ENCODE measurements at regions not wholly inside any gene's neighbourhood (a gene's known extent, or its start where the extent isn't known, plus 50 kb on each side); places are given as distances from the start of the nearest gene placed in this dataset.
A peak's percentile ranks its signal among the peaks of the same experiment; 100 is the strongest.

DNA sequence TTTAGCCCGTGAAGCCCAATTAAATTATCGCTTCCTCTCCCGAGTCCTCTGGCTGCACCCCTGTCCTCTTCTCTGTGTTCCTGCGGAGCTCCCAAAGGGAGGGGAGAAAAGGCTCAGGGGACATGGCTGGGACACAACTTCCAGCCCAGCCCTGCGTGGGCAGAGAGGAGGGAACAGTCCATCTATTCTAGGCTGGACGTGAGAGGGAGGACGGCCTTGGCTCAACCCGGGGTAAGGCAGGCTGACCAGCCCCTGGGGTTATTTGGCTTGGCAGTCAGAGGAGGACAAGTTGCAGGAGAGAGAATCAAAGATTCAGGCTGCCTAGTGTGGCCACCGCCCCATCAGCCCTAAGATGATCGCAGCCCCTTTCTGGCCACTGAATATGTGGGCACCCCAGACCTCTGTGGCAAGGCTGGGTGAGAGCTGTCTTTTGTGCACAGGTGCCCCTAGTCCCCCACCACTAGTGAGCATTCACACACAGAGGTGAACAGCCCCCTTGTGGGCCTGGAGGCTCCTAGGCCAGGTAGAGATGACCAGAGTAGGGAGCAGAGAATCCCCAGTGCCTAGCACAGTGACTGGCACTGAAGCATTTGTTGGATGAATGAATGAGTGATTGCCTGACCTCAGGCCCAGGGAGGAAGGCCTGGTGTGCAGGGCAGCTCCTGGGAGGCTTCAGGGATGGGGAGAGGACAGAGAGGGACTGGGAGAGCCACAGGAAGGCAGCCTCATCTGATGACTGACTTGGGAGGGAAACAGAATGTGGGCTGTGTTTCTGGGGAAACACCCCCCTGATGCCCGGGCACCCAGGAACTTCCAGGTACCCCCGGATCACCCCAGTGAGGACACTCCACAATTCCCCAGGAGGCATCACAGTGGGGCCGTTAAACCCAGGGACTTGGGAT, 133.9 kb downstream of the C9orf50 start:
- no peak for DNase-seq

DNA sequence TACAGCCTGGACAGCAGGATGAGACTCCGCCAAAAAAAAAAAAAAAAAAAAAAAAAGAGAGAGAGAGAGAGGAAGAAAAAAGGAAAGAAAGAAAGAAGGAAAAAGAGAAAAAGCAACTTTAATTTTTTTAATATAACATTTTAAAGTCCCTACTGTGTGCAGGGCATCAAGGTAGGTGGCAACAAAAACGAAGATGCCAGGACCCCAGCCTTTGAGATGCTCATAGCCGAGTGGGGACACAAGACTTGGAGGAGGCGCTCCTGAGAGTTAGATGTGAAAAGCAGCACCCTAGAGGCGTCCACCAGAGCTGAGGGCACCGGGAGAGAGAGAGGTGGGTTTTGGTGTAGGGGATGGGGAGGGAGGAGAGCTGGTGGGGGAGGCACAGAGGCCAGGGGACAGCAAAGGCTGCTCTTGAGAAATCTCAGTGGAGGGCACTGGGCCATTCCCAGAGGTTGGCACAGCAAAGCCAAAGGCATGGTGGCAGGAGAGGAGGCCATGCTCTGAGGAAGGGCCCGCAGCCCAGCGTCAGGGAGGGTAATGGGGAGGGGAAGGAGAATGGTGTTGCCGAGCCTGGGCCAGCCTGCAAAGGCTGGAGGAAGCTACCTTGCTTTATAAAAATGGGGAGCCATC, 135.6 kb downstream of the C9orf50 start:
- no peak for DNase-seq

DNA sequence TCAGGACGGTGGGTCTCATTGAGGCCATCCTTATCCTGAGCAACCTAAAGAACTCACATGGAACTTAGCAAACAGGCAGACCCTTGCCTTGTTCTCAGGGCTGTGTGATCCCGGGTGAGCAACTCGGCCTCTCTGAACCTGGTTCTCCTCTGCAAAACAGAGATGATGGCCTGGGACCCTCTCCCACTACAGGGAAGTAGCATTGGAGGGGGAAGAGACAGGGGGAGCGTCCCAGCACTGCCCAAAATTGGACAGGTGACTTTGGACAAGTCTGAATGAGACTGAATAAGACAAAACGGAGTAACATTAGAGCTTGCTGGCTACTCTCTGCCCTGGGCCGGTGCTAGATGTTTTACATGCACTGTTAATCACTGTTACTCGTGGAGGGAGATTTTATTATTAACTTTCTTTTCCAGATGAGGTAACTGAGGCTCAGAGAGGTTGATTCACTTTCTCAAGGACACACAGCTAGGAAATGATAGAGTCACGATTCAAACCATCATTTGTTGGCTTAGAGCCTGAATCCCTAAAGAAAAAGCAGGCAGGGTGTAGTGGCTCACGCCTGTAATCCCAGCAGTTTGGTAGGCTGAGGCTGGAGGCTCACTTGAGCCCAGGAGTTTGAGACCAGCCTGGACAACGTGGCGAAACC, 136.4 kb downstream of the C9orf50 start:
- no peak for DNase-seq

DNA sequence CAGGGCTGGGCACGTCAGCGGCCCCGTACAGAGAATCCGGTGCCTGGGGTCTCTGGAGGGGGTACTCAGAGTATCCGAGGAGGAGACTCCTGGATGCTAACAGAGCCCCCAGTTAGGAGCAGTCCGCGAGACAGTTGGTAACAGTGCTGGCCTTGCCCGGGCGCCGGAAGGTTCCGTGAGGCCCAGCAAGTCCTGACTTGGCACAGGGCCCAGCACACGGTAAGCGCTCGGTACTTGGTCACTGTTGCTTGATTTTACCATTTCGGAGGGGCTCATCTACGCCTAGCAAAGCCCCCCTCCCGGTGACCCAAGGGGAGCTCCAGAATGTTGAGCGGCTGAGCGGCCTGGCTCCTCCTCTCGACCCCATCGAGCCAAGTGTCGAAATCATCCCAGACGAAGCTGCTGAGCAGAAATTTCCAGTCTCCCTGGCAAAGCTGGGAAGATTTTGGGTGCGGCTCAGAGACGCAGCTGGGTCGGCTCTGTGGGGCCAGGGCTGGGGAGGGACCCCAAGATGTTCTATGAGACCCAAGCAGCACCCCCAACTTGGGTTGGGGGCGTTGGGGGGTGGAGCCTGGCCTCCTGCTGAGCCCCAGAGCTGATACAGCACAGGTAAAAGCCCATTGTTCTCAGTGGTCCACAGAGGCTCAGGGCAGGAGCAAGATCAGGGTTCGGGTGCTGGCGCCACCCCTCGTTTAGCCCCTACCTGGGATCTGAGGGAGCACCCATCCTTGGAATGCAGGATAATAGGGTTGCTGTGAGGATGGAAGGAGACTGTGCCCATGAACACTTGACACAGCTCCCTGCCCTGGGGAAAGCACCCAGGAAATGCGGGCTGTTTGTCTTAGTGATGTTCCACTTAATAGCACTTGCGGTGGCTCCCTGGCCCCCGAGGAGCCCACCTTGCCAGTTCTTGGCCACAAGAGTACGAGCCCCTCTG, 137.2 kb downstream of the C9orf50 start:
- DNase-seq, result no peak

DNA sequence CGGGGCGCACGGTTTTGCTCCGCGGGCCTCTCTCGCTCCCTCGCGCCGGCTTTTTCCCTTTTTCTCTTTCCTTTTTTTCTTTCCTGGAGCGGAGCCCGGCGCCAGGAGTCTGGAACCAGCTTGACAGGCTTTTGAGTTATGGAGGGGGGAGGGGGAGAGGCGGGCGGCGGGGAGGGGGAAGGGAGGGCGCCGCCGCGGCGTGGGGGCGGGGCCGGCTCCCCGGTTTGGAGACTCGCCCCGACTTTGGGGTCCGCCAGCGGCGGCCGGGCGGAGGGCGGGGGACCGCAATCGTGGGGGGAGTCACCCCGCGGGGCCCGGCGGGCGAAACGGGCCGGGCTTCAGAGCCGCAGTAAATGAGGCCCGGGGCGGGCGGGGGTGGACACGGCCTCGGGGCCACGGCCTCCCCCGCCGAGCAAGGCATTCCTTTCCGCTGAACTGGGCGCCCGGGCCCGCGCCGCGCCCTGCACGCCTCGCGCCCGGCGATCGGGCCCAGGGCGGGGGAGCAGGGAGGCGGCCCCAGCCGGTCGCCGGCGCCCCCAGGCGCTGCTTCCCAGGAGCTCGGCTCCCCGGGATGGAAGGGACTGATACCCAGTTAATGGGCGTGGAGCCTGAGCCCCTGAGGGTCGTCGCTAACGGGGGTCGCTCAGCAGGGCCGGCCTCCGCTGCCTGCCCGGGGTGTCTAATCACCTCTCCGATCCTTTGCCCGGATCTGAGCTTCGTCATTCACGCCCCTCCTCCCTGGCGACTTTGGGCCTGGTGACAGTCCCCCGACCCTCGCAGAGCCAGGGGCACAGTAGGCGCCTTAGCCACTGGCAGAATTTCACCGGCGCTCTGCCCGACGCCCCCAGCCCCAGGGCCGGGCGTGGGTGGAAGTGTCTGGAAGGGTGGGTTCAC, 138.1 kb downstream of the C9orf50 start:
- DNase-seq, result peak; percentile 59

DNA sequence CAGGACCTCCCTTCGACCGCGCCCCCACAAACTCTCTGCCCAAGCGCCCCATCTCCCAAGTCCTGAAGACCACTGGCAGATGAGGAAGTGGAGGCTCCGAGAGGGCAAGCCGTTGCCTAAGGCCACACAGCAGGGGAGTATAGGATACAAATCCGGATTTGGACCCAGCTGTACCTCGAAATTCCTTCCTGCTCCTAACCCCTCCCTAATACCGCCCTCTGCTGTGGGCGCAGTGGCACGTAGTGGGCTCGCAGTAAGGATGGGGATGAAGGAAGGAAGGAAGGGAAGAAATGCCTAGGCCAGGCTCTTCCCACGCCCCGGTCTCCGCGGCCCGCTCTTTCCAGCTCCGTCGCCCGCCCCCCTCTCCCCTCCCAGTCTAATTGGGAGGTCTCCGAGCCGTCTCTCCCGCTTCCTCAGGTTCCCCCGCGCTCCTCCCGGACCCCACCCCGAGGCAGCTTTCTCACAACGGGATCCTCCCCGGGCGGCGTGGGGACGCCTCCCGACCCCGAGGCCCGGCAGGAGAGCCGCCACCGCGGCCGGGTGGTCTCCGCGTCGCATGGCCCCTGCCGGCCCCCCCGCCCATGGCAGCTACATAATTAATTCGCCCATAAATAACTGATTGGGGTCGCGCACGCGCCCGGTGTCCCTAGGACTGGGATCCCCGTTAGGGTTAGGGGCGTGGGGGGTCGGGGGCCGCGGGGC, 138.9 kb downstream of the C9orf50 start:
- no peak for DNase-seq

DNA sequence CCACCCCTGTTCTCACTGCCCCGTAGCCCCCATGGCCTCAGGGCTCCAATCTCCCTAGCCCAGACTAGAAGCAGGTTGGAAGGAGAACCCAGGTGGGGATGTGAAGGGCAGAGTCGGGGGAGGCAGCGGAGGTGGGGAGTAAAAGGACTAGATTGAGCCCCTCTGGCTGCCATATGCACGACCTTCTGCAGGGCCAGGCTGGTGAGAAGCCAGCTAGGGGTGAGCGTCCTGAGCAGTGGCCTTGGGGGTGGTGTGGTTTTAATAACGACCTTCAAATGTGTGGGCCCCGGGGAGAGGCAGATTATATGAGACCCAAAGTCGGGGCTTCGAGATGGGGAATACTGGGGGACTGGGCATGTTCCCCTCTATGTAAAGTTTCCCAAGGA, 139.5 kb downstream of the C9orf50 start:
- no peak for DNase-seq

DNA sequence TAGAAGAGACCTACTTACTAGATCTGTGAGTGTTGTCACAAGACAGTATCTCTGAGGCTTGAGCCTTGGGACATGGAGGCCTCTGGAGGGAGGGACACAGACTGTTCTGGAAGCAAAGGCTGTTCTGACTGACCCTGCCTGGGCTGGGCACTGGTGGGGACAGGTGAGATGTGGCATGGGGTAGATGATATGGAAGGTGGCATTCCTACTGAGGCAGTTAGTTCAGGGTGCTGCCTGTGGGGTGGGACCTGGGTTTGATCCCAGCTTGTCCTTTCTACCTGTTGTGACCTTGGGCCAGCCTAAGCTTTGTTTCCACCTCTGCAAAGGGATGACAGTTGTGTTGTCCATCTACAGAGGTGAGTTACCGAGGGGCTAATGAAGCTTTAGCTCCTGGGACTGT, 140.2 kb downstream of the C9orf50 start:
- no peak for DNase-seq

DNA sequence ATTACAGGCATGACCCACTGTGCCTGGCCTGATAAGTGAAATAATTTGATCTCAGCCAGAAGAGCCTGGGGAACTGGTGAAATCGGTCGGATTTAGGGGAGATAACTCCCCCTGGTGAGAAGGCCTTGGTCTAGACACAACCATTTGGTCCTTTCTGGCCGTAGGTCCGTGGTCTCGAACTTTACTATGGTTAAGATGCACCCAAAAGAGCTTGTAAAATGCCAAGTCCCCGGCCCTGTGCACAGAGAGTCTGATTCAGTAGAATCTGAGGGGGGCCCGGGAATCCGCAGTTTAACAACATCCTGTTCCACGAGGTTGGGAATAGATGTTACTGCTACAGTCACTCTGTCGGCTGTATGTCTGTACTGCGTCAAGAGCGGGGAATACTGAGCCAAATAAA, 140.7 kb downstream of the C9orf50 start:
- no peak for DNase-seq

DNA sequence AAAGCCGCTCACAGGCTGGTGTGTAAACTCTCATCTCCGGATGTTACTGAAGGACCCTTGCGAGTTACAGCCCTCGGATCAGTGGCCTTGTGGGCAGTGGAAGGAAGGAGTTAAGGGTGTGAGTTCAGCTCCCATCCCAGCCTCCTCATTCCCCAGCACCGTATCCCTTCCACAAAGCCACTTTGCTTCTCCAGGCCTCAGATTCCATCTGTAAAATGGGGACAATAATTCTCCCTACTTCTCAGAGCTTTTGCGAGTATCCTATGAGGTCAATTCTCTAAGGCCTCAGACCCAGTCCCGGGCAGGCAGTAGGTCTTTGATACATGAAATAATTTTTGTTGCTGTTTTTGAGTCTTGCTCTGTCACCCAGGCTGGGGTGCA, 141.3 kb downstream of the C9orf50 start:
- DNase-seq, result no peak

DNA sequence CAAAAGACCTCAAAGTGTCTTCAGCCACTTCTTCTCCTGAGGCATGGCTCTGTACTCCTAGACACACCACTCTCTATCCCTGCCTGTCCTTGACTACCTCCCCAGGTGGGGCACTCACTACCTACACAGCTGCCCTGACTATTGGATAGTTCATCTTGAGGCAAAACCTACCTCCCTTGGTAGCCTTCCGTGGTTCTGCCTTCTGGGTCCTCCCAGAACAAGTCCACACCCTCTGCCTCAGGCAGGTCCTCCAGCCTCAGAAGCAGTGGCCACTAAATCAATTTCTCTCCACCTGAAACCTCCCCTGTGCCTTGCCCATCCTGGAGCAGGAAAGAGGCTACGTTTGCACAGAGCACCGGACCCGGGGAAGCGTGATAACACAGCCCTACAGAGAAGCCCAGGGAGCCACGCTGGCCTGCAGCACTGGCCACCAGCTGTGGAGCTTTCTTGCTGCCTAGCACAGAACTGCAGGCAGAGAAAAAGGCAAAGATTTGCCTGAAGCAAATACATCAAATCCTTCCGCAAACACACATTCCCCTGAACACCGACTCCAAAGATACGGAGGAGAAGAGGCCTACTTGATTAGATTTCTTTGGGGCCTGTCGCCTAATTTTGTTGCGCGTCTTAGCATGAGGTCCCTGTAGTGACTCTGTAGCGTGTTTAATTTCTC, 141.8 kb downstream of the C9orf50 start:
- no peak for DNase-seq

DNA sequence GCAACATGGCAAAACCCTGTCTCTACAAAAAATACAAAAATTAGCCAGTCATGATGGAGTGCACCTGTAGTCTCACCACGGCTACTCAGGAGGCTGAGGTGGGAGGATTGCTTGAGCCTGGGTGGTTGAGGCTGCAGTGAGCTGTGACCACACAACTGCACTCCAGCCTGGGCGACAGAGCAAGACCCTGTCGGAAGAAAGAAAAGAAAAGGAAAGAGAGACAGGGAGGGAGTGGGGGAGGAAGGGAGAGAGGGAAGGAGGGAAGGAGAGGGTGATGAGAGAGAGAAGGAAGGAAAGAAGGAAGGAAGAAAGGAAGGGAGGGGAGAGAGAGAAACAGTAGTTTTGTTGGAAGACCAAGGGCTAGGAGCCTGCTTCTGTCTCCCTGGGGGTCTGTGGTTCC, 142.4 kb downstream of the C9orf50 start:
- no peak for DNase-seq

DNA sequence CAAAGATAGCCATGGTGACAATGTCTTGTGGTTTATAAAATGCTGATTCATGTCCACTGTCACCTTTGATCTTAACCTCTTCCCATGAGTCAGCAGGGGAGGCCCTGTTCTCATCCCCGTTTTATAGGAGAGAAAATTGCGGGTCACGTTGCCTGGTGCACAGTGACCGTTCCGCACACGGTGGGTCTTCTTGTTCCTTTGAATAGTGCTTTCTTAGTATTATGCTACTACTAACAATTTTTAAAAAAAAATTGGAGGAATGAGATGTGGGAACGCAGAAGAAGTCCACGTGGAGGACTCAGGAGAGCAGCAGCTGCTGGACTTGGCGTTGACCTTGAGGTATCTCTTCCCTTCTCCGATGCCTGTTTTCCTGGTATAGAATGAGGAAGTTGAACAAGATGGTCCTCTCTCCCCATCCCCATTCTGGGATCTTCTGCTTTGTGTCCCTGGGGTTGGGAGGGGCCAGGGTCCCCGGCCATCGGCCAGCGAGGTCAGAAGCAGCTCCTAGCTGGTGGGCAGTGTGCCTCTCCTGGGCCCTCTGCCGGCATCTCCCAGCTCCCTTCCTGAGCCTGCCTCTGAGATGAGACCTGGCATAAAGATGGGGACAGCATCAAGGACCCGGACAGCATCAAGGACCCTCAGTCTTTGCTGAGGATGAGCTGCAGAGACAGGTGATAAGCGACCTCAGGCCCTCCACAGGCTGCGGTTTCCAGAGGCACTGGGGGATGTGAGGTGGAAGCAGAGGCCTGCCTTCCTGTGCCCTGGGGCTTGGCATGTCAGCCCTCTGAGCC, 143.9 kb downstream of the C9orf50 start:
- DNase-seq, result no peak

DNA sequence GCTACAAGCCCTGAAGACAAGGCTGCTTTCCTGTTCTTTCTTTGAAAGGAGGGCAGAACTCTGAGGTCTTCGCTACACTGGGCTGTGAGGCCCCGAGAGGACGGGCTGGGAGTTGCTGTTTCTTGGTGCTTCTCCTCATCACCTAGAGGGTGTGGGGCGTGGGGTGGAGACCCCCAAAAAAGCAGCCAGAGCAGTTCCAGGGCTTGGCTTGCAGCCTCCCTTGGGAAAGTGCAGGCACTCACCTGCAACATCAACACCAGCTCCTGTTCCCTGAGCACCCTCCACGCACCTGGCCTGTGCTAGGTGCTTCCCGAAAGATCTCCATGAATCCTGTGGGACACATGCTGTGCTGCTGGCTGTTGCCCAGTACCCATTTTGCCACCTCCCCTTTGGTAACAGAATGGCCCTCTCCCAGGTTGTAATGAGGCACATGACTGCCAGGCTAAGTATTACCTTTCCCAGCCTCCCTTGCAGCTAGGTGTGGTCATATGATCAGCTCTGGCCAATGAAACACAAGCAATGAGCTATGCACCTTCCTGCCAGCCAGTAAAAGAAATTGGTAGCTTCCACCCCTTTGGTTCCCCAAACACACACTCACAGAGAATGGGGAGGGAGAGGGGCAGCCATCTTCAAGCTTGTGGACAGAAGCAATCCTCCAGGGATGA, 146.0 kb downstream of the C9orf50 start:
- DNase-seq, result no peak

DNA sequence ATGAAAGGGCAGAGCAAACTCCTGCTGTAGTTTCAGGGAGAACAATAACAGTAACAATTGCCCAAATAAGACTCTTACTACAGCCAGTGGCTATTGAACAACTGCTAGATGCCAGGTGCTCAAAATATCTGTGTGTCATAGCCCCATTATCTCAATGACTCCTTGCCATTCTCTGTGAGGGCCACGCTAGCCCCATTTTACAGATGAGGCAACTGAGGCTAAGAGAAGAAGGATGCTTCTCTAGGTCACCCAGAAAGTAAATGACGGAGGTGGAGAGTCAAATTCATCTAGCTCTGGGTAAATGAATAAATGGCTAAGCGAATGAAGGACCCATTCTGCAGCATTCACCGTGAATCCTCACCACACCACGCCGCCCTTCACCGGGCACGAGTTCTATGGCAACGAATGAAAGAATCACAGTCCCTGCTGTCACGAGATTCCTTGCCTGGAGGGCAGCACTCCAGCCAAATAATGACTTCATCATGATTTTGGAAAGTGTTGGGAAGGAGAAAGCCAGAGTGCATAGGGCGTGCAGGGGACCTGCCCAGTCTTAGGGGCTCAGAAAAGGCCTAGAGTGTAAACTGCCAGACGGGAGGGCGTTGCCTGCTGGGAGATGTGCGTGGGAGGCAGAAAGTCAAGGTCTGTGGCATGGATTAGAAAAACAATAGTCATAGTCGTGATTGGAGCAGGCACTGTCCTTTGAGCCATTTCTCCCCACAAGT, 147.2 kb downstream of the C9orf50 start:
- no peak for DNase-seq

DNA sequence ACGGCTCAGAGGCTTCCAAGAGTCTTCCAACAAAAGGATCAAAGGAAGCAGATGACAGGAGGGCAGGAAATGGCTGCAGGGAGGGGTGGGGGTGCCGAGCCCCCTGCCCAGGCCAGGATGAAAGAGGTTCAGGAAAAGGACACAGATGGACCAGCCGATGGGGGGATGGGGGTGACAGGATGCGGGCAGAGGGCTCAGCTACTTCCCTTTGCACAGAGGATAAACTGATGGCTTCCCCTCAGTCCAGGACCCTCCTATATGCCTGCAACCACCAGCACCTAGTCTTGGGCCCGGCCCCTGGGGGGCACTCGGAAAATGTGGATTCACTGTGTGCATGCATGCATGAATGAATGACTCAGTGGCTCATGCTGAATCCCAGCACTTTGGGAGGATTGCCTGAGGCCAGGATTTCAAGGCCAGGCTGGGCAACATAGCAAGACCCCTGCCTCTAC, 148.2 kb downstream of the C9orf50 start:
- DNase-seq, result no peak

DNA sequence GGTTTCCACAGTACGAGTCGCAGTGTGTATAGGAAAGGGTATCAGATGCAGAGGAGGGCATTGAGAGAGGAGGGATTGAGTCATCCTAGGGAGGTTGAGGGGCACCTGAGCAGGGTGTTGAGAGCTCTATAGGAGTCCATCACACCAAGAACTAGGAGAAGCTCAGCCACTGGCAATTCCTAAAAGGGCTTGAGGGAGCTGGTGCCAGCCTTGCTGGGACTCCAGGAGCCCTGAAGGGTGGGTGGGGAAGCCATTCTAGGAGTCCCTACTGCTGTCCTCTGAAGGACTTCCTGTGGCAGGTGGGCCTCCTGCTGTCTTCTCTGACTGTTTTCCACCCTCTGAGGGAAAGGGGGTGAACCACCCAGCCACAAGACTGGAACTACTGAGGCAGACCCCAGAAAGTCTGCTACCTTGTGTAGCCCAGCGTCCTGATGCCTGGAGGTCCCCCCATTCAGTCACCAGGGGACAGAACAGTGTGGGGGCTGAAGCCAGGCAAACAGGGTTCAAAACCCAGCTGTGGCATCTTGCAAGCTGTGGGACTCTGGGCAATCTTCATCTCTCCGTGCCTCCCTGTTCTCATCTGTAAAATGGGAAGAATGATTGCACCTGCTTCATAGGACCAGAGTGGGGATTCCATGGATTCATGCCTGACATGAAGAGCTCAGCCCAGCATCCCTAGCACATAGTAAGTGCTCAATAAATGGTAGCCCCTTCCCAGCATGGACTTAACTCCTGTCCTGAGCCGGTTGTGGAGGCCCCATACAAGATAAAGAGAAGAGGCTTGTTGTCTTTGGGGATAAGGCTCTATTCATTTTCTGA, 149.5 kb downstream of the C9orf50 start:
- no peak for DNase-seq

DNA sequence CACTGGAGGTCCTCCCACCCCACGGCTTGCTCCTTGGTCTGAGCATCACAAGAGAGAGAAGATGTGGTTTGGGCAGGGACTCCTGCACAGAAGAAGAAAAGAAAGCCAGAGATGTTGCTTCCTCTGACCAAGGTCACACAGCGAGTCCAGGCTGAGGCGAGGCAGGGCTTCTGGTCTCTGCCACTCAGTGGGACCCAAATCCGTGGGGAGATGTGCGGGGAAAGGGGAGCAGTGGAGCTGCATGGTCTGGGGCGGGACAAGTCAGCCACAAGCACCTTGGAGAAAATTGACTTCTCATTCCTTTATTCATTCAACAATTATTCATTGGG, 150.9 kb downstream of the C9orf50 start:
- DNase-seq, result no peak
